CD4-positive, alpha-beta T cell treated with Interferon gamma for 1 hour (primary cell): ENCODE measurements at regions not wholly inside any gene's neighbourhood (a gene's known extent, or its start where the extent isn't known, plus 50 kb on each side); places are given as distances from the start of the nearest gene placed in this dataset.
"Not testable (repeated sequence)": the region's sequence is repeated elsewhere in the genome, so short reads cannot be mapped to it uniquely, and the experiment has no call there.

Experiments
- DNase-seq: peaks from one replicate; pipeline ENCODE4 v3.0.0-alpha.2; 2020

DNA sequence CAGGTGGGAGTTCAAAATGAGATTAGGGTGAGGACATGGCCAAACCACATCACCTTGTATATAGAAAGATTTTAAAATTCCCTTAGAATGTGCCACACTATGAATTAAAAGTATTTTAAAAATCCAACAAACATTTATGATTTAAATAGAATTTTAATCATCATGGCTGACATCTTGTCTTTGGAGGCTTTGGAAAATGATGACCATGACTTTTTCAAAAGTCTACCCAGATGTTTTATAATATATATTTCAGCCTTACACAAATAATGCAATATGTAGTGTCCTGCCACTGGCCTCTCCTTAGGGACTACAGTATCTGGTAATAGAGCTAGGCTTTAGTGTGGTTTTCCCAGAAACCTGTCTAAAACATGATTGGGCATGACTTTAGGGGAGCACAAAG is 1353.4 kb upstream of the GOT2 start:
- no peak for DNase-seq

DNA sequence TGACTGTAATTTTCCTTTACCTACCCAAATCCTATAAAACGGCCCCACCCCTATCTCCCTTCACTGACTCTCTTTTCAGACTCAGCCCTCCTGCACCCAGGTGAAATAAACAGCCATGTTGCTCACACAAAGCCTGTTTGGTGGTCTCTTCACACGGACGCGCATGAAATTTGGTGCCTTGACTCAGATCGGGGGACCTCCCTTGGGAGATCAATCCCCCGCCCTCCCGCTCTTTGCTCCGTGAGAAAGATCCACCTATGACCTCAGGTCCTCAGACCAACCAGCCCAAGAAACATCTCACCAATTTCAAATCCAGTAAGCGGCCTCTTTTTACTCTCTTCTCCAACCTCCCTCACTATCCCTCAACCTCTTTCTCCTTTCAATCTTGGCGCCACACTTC is 1344.7 kb upstream of the GOT2 start:
- not testable (repeated sequence) for DNase-seq

DNA sequence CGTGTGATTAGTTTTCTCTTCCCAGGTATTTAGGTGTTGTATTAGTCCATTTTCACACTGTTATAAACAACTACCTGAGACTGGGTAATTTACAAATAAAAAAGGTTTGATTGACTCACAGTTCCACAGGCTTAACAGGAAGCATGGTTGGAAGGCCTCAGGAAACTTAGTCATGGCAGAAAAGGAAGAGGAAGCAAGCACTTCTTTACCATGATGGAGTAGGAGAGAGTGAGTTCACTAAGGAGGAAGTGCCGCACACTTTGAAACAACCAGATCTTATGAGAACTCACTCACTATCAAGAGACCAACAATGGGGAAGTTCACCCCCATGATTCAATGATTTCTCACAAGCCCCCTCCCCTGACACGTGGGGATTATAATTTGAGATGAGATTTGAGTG is 1343.7 kb upstream of the GOT2 start:
- no peak for DNase-seq

DNA sequence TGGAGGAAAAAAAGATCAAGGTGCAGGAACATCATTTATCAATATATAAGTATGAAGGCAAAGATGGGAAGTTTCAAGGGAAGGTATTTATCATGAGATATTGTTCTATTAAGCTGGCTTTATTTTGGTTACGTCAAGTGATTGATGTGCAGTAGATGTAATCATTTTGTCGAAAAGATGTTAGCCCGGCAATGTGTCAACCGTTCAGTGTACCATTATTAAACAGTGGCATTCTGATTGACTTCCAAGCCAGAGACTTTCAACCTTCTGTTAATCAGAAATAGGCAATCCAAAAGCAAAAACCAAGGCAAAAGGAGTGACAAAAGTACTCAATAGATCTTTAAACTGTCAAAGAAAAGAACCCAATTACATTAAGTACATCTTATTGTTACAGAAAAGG is 1340.3 kb upstream of the GOT2 start:
- no peak for DNase-seq

DNA sequence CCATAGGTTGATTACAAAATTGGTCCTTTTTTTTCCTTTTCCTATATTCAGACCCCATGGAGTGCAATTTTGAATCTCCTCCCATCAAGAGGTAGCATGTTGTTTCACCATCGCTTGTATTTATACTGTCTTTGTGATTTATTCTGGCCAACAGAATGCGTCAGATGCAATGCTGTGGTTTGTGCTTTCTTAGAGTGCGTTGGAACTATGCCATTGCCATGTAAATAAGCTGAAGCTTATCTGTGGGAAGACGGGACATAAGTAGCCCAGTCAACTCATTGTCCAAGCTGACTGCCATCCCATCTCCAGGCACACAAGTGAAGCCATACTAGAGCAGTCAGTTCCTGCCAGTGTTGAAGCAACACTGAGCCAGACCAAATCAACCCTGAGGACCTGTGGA is 1339.3 kb upstream of the GOT2 start:
- no peak for DNase-seq

DNA sequence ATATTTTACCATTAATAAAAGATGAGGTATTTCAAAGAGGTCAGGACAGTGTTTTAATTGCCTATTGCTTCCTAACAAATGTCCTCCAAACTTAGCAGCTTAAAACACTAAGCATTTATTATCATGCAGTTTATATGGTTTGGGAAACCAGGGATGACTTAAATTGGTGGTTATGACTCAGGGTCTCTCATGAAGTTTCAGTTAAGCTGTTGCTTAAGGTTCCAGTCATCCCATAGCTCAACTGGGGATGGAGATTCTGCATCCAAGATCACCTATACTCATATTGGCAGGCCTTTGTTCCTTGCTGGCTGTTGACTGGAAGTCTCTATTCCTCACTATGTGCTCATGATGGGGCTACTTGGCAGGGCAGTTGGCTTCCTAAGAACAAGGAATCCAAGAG is 1329.9 kb upstream of the GOT2 start:
- DNase-seq: no peak

DNA sequence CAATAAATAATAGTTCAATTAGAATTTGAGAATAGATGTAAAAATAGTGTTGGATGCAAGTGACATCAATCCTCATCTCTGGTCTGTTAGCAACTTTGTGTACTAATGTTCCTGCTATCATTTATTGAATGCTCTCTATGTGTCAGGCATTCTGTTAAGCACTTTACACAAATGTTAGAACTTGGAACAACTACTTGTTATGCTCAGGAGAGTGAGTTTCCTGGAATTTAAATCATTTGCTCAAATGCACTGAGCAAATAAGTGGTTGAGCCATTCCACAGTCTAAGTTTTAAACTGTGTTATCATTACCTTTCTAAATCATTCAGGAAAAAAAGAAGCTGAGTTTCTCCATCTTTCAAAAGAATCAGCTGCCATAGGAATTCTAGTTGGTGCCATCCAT is 1327.3 kb upstream of the GOT2 start:
- DNase-seq: no peak

DNA sequence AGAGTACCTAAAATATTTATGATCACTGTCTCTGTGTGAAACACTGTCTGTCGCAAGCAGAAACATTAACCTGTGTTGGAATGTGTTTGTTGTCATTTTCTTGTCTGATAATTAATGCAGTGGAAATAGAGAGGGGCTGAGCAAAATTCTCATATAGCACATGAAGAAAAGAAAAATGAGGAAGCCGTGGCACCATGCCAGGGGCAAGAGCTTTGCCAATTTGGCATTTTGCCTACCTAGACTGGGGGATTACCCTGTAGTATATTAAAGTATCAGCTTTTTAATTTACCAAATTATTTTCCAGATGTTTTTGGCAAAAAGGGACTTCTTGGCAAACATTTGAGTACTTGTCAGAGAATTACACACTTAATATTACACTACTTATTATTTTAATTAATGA is 1326.6 kb upstream of the GOT2 start:
- DNase-seq: no peak

DNA sequence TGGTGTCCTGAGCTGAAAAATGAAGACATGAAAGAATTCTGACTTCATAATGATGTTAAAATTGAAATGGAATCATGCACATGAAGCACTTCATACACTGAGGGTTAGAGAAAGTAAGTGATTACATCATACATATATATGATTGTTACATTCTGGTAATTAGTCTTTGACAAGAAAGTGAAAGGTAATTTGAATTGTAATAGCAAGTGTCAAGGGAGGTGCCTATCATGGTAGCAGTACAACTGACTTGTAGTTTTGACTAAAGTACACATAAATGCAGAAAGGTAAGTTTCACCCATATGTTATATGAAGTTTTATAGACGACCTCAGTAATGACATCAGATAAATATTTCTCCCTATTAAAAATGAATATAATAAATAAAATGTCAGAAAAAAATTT is 1325.0 kb upstream of the GOT2 start:
- DNase-seq: no peak

DNA sequence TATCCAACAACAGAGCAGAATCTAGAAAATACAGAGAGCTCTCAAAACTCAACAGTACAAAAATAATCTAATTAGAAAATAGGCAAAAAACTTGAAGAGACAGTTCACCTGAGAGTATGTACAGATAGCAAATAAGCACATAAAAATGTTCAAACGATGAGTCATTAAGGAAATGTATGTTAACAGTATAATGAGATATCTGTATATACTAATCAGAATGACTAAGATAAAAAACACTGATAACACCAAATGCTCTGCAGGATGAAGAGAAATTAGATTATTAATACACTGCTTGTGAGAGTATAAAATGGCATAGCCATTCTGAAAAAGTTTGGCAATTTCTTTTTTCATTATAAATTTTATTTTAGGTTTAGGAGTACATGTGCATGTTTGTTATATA is 1307.6 kb upstream of the GOT2 start:
- no peak for DNase-seq

DNA sequence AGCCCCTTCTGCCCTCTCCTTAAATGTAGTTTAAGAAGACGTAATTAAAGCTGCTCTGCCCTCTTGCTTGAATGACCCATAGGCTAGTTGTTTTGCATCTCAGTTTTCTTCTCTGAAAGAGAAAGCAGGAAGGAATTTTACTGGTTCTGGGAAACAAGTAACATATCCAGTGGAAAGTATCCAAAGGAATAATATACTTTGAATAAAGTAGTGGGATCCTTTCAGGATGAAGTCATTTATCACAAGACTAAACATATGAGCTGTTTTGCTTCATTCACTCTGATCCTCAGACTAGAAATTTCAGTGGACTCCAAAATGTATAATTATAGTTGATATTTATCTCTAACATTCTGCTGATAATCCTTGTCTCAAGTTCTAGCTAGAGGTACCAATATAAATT is 1297.6 kb upstream of the GOT2 start:
- no peak for DNase-seq

DNA sequence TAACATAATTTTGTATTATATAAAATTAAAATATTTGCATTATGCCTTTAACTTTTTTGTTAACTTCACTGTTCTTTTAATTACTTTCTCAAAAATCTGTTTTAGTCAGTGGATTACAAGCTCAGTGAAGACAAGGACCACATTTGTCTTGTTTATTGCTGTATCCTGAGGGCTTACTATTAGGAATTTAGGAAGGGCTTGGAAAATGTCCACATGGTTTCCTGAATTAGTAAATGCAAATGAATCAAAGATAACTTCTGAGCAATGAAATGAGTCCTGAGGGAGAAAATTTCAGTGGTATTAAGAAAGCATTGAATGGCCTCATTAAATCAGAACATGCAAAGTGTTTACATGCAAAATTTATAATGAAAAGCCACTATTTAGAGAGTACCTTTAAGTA is 1293.2 kb upstream of the GOT2 start:
- DNase-seq: no peak

DNA sequence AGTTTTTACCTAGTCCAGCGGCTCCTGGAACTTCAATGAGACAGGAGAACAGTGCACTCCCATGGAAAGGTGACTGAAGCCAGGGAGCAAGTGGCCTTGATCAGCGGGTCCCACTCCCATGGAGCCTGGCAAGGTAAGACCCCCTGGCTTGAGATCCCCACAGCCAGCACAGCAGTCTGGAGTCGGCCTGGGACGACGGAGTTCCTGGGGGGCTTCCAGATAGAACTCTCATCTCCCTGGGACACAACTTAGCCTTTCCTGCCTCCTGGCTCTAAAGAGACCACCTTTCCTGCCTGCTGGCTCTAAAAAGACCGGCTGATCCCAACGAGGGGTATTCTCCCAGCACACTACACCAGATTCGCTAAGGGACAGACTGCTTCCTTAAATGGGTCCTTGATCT is 1279.0 kb upstream of the GOT2 start:
- DNase-seq: no peak

DNA sequence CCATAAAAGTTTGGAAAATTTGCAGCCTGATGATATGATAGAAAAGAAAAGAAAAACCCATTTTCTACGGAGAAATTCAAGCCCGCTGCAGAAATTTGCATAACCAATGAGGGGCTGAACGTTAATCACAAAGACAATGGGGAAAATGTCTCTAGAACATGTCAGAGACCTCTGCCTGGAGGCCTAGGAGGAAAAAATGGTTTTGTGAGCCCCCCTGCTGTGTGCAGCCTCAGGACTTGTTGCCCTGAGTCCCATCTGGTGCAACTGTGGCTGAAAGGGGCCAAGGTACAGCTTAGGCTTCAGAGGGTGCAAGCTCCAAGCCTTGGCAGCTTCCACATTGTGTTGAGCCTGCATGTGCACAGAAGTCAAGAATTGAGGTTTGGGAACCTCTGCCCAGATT is 1267.4 kb upstream of the GOT2 start:
- no peak for DNase-seq

DNA sequence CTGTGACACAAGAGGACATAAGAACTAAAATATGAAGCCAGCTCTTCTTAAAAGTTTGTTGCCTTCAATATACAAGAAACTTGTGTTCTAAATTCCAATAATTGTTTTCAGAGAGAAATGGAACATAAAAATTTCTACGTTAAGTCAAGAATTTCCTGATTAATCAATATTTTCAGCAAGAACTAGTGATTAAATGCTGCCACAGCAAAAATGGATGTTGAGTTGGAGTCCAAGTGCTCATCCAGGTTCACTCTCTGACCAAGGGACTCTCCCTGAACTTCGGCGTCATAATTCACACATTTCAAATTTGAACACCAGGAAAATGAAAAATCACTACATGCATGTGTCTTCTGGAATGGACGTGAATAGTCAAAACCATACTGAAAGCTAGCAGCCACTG is 1263.6 kb upstream of the GOT2 start:
- DNase-seq: no peak

DNA sequence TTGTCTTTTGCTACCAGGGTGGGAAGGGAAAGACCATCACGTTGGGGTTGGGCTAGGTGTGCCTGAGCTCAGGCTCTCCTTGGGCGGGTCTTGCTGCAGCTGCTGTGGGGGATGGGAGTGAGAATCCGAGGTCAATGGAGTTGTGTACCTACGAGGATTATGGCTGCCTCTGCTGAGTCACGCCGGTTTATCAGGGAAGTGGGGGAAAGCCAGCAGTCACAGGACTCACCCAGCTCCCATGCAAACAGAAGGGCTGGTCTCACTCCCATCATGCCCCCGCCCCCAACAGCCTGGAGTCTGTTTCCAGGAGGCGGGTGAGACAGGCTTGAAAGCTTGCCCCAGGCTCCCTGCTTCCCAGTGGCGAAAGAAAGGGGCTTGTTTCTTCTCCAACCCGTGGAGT is 1259.0 kb upstream of the GOT2 start:
- DNase-seq: no peak

DNA sequence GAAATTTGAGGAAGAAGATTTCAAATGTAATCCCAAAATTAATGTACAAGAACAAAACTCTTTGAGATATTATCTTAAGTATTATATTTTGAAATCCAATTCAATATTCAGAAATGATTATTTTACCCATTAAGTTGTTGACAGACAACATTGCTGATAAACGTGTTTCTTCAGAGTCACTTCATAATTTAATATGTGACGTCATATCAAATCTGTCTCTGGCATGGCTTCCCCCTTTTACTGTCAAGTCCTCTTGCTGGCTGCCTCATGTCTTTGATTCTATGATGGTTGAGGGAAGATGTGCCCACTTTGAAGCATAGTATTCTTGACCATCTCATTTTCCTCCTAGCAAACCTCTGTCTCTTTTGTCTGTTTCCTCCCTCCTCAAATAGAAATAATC is 1257.1 kb upstream of the GOT2 start:
- no peak for DNase-seq

DNA sequence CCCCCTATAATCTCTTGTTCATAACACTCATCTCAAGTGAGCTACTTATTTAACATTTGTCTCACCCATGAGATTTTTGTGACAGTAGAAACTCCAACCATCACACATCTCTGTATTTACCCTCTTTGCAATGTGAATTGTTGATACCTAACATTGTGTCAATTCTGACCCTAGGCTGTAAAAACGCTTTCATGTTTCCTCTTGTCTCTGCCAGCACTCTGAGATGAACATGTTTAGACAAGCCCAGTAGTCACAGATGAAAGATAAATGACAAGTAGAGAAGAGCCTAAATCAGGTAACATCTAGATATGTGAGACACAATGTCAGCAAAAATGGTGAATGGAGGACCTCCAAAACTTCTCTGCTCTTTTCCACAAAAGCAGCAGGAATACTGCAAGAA is 1254.5 kb upstream of the GOT2 start:
- DNase-seq: no peak

DNA sequence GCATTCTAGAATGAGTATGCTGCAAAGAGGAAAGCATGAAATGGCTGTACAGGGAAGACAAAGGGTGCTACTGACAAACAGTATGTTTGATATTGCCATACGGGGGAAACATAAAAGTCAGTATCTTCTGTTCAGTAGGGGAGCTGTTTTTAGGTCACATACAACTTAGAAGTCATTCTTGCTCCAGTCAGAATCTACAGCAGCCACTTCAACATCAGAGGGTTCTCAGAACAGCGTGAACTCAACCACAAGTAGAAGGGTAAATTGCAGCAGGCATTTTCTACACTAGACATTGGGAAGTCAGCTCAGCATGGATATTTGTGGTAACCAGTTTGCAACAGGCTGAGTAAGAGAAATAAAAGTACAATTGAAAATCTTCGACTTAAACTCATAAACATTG is 1241.8 kb upstream of the GOT2 start:
- no peak for DNase-seq

DNA sequence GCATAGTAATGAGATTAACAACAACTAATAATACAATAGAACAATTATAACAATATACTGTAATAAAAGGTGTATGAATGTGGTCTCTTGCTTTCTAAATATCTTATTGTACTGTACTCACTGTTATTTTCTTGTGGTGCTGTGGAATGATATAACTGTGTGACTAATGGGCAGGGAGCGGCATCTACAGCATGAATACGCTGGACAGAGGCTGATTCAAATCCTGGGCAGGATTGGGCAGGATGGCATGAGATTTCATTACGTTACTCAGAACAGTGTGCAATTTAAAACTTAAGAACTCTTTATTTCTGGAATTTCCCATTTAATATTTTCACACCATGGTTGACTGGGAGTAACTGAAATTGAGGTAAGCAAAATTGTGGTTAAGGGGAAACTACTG is 1239.8 kb upstream of the GOT2 start:
- no peak for DNase-seq

DNA sequence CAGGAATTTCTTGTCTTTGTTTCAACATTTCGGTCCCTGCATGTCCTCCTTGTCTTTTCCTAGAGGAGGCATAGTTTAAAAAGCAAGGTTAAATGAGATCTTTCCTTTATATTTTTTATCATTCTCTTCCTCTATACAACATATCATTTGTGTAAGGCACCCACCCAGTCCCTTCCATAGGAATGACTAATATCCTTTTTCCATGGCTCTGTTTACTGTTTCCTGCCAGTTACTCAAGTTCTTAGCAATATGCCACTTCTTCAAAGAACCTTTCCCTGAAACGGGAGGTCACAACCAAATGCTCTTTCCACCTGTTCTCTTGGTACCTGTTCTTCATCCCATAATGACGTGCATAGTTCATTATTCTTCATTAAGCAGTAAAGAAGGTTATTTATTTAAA is 1237.1 kb upstream of the GOT2 start:
- no peak for DNase-seq

DNA sequence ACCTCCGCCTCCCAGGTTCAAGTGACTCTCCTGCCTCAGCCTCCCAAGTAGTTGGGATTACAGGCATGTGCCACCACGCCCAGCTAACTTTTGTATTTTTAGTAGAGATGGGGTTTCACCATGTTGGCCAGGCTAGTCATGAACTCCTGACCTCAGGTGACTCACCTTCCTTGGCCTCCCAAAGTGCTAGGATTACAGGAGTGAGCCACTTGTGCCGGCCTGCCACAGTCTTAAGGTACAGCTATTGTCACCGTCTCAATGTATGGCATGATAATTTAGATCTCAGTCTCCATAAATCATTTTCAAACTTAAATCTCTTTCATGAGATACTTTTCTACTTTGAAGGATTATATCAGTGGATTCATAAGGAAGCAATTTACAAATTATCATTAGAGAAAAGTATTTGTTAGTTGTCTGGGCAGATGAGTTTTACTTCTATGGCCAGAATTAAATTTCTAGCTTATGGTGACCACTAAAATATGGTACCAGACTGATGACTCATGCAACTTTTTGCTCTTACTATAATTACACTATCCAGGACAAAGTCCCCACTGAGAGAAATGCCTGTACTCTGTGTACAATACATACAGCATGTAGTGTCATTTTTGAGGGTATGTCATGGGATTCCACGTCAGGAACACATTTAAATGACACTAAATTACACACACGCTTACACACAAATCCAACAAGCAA is 1230.3 kb upstream of the GOT2 start:
- DNase-seq: no peak

DNA sequence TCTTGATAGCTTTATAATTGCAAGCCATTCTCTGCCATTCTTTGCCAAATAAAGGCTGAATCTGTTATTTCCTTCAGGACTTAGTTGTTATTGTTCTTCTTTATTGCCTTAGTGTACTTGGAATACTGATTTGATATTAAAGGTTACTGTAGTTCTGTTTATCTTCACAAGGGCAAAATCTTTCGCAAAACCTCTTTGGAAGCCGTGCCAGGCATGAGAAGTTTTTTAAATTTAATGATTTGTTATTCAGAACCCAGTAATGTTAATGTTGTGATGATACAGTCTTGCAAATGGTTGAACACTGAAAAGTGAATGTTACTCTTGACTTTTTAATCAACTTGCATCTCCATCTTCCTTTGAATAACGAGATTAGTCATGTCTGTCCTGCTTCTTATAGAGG is 1225.2 kb upstream of the GOT2 start:
- DNase-seq: no peak

DNA sequence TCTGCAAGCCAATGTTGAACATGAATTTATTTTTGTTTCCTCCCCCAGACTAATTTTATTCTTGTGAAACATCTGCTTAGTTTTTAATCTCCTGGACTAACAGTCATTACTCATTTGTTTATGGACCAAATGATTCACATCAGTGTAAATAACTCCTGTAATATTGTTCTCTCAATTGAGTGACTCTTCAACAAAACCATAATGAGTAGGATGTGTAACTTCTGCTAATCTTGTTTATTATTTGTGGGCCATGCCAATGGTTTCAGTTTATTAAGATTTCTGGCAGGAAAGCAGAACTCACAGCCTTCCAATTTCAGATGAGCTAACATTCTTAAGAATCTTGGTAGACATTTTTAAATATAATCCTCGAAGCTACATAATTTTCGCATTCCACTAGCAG is 1216.3 kb upstream of the GOT2 start:
- no peak for DNase-seq

DNA sequence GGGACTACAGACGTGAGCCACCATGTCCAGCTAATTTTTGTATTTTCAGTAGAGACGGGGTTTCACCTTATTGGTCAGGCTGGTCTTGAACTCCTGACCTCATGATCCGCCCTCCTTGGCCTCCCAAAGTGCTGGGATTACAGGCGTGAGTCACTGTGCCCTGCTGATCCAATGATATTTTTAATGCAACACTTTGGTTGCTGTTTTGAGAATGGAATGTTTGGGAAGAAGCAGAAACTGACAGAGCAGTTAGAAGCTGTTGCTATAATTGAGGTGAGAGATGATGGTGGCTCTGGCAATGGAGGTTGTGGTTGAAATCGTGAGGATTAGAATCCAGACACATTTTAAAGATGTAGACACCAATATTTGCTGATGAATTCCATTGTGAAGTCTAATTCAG is 1209.9 kb upstream of the GOT2 start:
- DNase-seq: not testable (repeated sequence)

DNA sequence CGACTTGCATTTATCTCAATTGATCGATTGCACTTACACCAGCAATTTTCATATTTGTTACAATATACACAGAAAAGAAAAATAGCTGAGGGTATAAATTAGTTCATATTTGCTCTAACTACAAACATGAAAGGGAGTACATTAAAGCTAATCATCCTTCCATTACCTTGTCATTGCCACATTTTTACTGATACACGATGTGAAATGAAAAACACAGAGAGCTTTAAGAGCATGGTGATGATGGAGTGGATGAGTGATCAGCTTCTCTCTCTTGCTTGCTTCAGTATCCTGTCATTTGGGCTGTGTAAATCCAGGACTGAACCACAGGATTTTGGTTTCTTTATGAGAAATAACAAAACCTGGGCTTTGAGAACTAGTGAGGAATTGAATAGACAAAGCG is 1207.5 kb upstream of the GOT2 start:
- DNase-seq: no peak
